Thymus (tissue), 11 donors: ENCODE measurements at regions not wholly inside any gene's neighbourhood (a gene's known extent, or its start where the extent isn't known, plus 50 kb on each side); places are given as distances from the start of the nearest gene placed in this dataset.

Experiments used
- DNase-seq, 9 donors: peaks; one replicate each; pipeline ENCODE4 v3.0.0-alpha.2; 2013; ENCODE audit warnings: low spot score in 9 of 9, low read depth in 6 of 9, missing footprints in 1 of 9
- H3K27ac ChIP-seq, 2 donors: one replicate each; pipeline ENCODE4 v1.5.1; 2013; ENCODE audit warnings: control low read depth in 1 of 2, low read depth in 1 of 2, low read length in 1 of 2, mild to moderate bottlenecking in 1 of 2, moderate library complexity in 1 of 2
- H3K27me3 ChIP-seq, 2 donors: one replicate each; pipeline ENCODE4 v1.5.1; 2013; ENCODE audit warnings: low read length in 1 of 2; ENCODE audit not compliant: control insufficient read depth in 2 of 2, insufficient read depth in 1 of 2
- H3K36me3 ChIP-seq, 2 donors: one replicate each; pipeline ENCODE4 v1.5.1; 2013; ENCODE audit warnings: low read length in 1 of 2, mild to moderate bottlenecking in 1 of 2, moderate library complexity in 1 of 2; ENCODE audit not compliant: control insufficient read depth in 2 of 2, insufficient read depth in 2 of 2
- H3K4me1 ChIP-seq, 2 donors: one replicate each; pipeline ENCODE4 v1.5.1; 2013; ENCODE audit warnings: low read length in 2 of 2; ENCODE audit not compliant: control insufficient read depth in 2 of 2, insufficient read depth in 2 of 2
- H3K4me3 ChIP-seq, 2 donors: one replicate each; pipeline ENCODE4 v1.5.1; 2013; ENCODE audit warnings: low read length in 2 of 2, control low read depth in 1 of 2, mild to moderate bottlenecking in 1 of 2
- H3K9me3 ChIP-seq, 2 donors: one replicate each; pipeline ENCODE4 v1.5.1; 2013; ENCODE audit warnings: low read length in 1 of 2, mild to moderate bottlenecking in 1 of 2; ENCODE audit not compliant: control insufficient read depth in 2 of 2, insufficient read depth in 1 of 2
- WGBS: extraction: QIAGEN DNeasy Blood & Tissue Kit; methylation state at CpG from one replicate; pipeline ENCODE4 v1.1.7; 2013; 5-methylcytosine and 5-hydroxymethylcytosine counted together
- donor health status: healthy.

- Histone ChIP-seq H3K4me3 (no peak overlapping the region), H3K27ac (no peak overlapping the region), H3K36me3 (no peaks in the 10 kb centered on the region), H3K9me3 (no peaks in the 10 kb centered on the region), H3K27me3 (peaks cover 0 to 2% of the 10 kb centered on the region in 2 donors), H3K4me1 (no peaks in the 10 kb centered on the region)
- DNase-seq, result no peak
- 93% methylated on average over 4 of the region's 4 CpGs for WGBS
These were observed 366.2 kb downstream of the DHX35 start for GRCh38 chr20:39328347-39328746.

GRCh38 chr20:39326050-39326449, 363.9 kb downstream of the DHX35 start:
- peaks cover 0 to 2% of the 10 kb centered on the region in 2 donors for H3K27me3 ChIP-seq
- DNase-seq, result no peak
- no peaks in the 10 kb centered on the region for H3K9me3 ChIP-seq
- H3K4me1 ChIP-seq, result no peaks in the 10 kb centered on the region
- no peak overlapping the region for H3K4me3 ChIP-seq
- no peak overlapping the region for H3K27ac ChIP-seq
- 90% methylated on average over 3 of the region's 3 CpGs for WGBS
- H3K36me3 ChIP-seq, result no peaks in the 10 kb centered on the region

- Histone ChIP-seq H3K9me3 (no peaks in the 10 kb centered on the region), H3K27ac (no peak overlapping the region), H3K36me3 (no peaks in the 10 kb centered on the region), H3K4me3 (no peak overlapping the region), H3K4me1 (no peaks in the 10 kb centered on the region), H3K27me3 (peaks cover 0 to 2% of the 10 kb centered on the region in 2 donors)
- no peak for DNase-seq
- WGBS, result 61% methylated on average over 2 of the region's 2 CpGs
These were observed 356.8 kb downstream of the DHX35 start for GRCh38 chr20:39318911-39319310.

- Histone ChIP-seq H3K9me3 (no peaks in the 10 kb centered on the region), H3K4me1 (no peaks in the 10 kb centered on the region), H3K27me3 (peaks cover 0 to 2% of the 10 kb centered on the region in 2 donors), H3K36me3 (no peaks in the 10 kb centered on the region), H3K27ac (no peak overlapping the region), H3K4me3 (no peak overlapping the region)
- no peak for DNase-seq
These were observed 350.5 kb downstream of the DHX35 start for GRCh38 chr20:39312676-39313075.

GRCh38 chr20:39311851-39312506, 349.8 kb downstream of the DHX35 start:
- H3K27me3 ChIP-seq, result peaks cover 0 to 2% of the 10 kb centered on the region in 2 donors
- no peaks in the 10 kb centered on the region for H3K36me3 ChIP-seq
- no peak overlapping the region for H3K4me3 ChIP-seq
- no peaks in the 10 kb centered on the region for H3K9me3 ChIP-seq
- no peak for DNase-seq
- no peak overlapping the region for H3K27ac ChIP-seq
- 90% methylated on average over 1 of the region's 1 CpG for WGBS
- H3K4me1 ChIP-seq, result no peaks in the 10 kb centered on the region

DNA sequence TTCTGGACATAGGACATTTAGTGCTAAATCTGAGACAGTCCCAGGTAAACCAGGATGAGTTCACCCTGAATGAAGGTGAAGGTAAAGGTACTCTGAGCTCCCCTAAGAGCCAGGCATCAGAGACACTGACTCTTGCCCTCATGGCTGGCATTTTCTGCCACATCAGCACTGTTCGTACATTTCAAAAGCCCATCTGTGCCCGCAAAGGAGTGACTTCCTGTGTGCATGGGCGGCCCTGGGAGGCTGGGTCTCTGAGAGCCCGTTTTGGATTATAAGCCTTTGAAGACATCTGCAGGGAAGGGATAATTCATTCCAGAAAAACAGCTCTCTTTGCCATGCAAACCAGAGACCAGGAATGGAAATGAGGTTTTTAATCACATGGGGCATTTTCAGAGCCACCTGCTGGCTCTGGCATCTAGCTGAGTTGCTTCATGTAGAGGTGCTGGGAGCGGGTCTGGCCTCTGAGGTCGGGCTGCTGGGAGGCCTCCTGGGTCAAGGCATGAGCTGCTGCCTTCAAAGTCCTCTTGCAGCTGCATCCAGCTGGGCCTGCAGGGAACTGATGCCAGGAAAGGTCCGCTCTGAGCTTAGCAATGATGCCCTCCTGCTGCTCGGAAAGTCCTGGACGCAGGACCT, 348.3 kb downstream of the DHX35 start:
- Histone ChIP-seq H3K4me3 (no peak overlapping the region), H3K4me1 (no peaks in the 10 kb centered on the region), H3K27ac (no peak overlapping the region), H3K27me3 (peaks cover 0 to 2% of the 10 kb centered on the region in 2 donors), H3K36me3 (no peaks in the 10 kb centered on the region), H3K9me3 (no peaks in the 10 kb centered on the region)
- DNase-seq, result no peak
- WGBS, result 57% methylated on average over 9 of the region's 9 CpGs

- no peak for DNase-seq
- H3K27ac ChIP-seq, result no peak overlapping the region
- H3K9me3 ChIP-seq, result no peaks in the 10 kb centered on the region
- H3K4me1 ChIP-seq, result no peaks in the 10 kb centered on the region
- no peak overlapping the region for H3K4me3 ChIP-seq
- peaks cover 0 to 2% of the 10 kb centered on the region in 2 donors for H3K27me3 ChIP-seq
- H3K36me3 ChIP-seq, result no peaks in the 10 kb centered on the region
These were observed 347.3 kb downstream of the DHX35 start for GRCh38 chr20:39309458-39309857.

DNA sequence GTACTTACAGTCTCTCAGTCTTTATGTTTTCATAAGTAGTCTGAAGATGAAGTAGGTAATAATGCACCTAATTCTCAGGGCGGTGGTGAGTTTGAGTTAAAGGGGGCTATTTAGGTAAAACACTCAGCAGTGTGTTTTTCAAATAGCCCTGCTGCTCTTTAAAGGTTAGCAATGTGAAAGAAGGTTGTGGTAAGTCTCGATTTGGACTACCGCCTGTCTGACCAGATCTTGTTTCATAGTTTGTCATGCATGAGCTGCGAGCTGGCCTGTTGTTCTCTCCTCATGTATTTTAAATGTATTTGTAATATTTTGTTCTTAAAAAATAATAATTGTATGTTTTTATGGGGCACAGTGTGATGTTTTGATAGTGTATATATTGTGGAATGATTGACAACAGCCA, 340.2 kb downstream of the DHX35 start:
- no peaks in the 10 kb centered on the region for H3K27me3 ChIP-seq
- H3K36me3 ChIP-seq, result no peaks in the 10 kb centered on the region
- 91% methylated on average over 4 of the region's 4 CpGs for WGBS
- DNase-seq, result no peak
- no peaks in the 10 kb centered on the region for H3K4me1 ChIP-seq
- no peak overlapping the region for H3K27ac ChIP-seq
- no peaks in the 10 kb centered on the region for H3K9me3 ChIP-seq
- H3K4me3 ChIP-seq, result no peak overlapping the region

DNA sequence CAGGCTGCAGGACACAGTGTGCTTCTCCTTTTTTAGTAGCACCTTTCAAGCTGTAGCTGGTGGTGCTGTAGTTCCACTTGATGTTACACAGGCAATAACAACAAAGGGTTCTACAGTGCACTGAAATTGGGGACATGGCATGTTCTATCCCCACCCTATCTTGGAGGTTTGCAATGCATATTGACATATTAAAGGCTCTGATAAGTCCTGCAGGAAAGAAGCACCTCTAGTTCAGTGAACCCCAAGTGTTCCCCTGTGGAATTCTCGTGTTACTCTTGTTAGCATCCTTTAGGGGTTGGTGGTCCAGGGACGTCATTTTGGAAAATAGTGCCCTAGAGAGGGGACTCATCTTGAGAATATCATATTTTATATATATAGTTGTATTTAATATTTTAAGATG, 337.6 kb downstream of the DHX35 start:
- H3K27ac ChIP-seq, result no peak overlapping the region
- no peaks in the 10 kb centered on the region for H3K9me3 ChIP-seq
- H3K4me1 ChIP-seq, result no peaks in the 10 kb centered on the region
- no peak for DNase-seq
- no peaks in the 10 kb centered on the region for H3K27me3 ChIP-seq
- no peaks in the 10 kb centered on the region for H3K36me3 ChIP-seq
- 87% methylated on average over 2 of the region's 2 CpGs for WGBS
- no peak overlapping the region for H3K4me3 ChIP-seq
